ENCODE measurements at regions not wholly inside any gene's neighbourhood (a gene's known extent, or its start where the extent isn't known, plus 50 kb on each side); places are given as distances from the start of the nearest gene placed in this dataset.
A peak's percentile ranks its signal among the peaks of the same experiment; 100 is the strongest.

DNA sequence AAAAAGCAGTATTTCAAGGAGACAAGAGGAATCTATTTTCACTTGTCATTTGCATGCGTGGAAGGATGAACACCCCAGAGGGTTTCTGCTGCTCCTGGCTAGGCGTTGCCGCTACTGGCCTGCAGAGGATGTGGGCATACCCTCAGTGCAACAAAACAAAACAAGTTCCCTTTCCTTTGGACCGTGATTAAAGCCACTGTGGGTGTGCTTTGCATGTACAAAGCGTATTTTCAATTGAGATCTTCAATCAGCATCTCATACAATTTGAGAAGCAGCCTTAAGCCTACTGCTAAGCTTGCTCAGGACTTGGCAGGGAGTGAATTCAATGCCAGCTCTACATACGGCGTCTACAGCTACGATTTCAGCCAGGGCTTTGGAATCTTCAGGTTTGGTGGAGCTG lies 298.4 kb downstream of the LPIN1 start:
- peak; percentile 21 for DNase-seq
- Mint-ChIP-seq H3K4me3 (no peak overlapping the region), H3K36me3 (no peaks in the 10 kb centered on the region), H3K9me3 (peaks cover 4% of the 10 kb centered on the region), H3K27ac (no peak overlapping the region), H3K27me3 (no peaks in the 10 kb centered on the region), H3K4me1 (ENCODE audit: low read depth) (peaks cover 41% of the 10 kb centered on the region)
- intact Hi-C loops (cut with micrococcal nuclease), result no loop called here
- ChIA-PET CTCF (no interaction called here), POLR2A (no interaction called here)

DNA sequence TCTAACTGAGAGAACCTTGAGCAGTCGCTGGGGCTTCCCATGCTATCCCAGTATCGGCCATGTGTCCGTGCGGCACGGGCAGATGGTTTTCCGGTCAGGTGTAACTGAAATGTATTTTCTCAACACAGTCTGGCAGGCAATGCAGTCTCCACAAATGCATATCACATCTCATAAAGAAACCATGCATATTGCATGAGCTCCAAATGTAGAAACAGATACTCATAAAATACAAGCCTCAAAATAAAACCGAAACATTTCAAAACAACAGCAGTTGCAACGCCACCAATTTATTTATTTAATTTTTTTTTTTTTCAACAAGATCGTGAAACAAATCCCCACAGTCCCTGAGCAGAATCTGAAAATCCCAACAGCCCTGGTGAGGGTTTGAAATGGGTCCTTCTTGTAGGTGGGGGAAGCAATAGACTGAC lies 299.4 kb downstream of the LPIN1 start:
- CTCF ChIA-PET, result no interaction called here
- no peak overlapping the region for H3K27ac Mint-ChIP-seq
- H3K4me3 Mint-ChIP-seq, result no peak overlapping the region
- peaks cover 4% of the 10 kb centered on the region for H3K9me3 Mint-ChIP-seq
- H3K4me1 Mint-ChIP-seq (ENCODE audit: low read depth), result peaks cover 41% of the 10 kb centered on the region
- no peaks in the 10 kb centered on the region for H3K27me3 Mint-ChIP-seq
- DNase-seq, result no peak
- H3K36me3 Mint-ChIP-seq, result no peaks in the 10 kb centered on the region
- POLR2A ChIA-PET, result no interaction called here
- intact Hi-C loops (cut with micrococcal nuclease), result no loop called here

DNA sequence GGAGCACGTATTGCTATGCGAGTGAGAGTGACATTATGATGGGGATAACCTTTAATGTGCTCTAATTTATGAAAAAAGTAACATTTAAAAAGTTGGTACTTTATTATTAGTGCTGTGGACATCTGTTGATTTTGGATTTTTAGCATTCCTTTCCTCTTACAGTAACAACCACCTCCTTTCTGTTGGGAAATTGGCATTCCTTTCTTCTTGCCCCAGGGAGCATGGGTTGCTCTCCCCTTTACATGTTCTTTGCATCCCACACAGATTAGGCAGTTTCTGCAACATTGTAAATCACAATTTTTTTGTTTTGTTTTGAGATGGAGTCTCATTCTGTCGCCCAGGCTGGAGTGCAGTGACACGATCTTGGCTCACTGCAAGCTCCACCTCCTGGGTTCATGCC lies 300.2 kb downstream of the LPIN1 start:
- ChIA-PET POLR2A (no interaction called here), CTCF (no interaction called here)
- no peaks in the 10 kb centered on the region for H3K36me3 Mint-ChIP-seq
- intact Hi-C loops (cut with micrococcal nuclease), result no loop called here
- no peak overlapping the region for H3K27ac Mint-ChIP-seq
- H3K9me3 Mint-ChIP-seq, result peaks cover under 1% of the 10 kb centered on the region
- DNase-seq, result no peak
- no peak overlapping the region for H3K4me3 Mint-ChIP-seq
- no peaks in the 10 kb centered on the region for H3K27me3 Mint-ChIP-seq
- peaks cover 41% of the 10 kb centered on the region for H3K4me1 Mint-ChIP-seq (ENCODE audit: low read depth)

DNA sequence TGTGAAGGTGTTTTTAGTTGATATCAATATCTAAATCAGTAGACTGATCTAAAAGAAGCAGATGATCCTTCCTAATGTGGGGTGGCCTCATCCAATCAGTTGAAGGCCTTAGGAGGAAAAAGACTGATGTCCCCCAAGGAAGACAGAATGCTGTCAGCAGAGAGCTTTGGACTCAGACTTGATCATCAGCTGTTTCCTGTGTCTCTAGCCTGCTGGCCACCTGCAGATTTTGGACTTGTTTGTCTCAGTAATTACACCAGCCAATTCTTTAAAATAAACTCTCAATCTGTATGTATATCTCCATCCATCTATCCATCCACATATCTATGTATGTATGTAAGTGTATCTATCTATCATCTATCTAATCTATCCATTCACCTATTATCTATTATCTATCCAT lies 301.3 kb downstream of the LPIN1 start:
- Mint-ChIP-seq H3K4me3 (no peak overlapping the region), H3K27me3 (no peaks in the 10 kb centered on the region), H3K9me3 (no peaks in the 10 kb centered on the region), H3K4me1 (ENCODE audit: low read depth) (peaks cover 38% of the 10 kb centered on the region), H3K36me3 (no peaks in the 10 kb centered on the region), H3K27ac (no peak overlapping the region)
- ChIA-PET POLR2A (no interaction called here), CTCF (interaction anchor here (0.9 kb wide), 1 partner anchor 214 kb away, joined by 4 read pairs; no protein-coding TSS in a partner anchor)
- no peak for DNase-seq
- intact Hi-C loops (cut with micrococcal nuclease), result no loop called here

DNA sequence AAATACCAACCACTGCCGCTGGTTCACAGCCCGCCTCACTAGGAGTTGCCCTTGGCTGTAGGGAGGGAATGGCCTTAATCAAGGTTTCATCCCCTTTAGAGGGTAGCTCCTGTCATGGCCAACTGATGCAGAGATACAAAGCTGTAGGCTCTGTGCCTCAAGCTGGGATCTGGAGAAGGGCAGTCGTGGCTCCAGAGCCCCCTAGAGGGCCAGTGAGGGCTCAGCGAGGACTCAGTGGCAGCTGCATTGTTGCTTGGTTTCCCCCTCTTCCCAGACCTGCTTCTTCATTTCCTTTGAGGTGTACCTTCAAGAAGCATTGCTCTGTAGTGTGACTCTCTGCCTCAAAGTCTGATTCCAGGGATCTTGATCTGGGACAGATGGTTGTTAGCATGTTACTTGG lies 302.1 kb downstream of the LPIN1 start:
- POLR2A ChIA-PET, result no interaction called here
- no peaks in the 10 kb centered on the region for H3K9me3 Mint-ChIP-seq

GRCh38 chr2:12050396-12050795 lies 304.0 kb downstream of the LPIN1 start:
- CTCF ChIA-PET, result no interaction called here
- no peaks in the 10 kb centered on the region for H3K36me3 Mint-ChIP-seq
- H3K4me1 Mint-ChIP-seq (ENCODE audit: low read depth), result peaks cover 12% of the 10 kb centered on the region
- DNase-seq, result no peak
- H3K9me3 Mint-ChIP-seq, result no peaks in the 10 kb centered on the region
- intact Hi-C loops (cut with micrococcal nuclease), result no loop called here
- no peak overlapping the region for H3K4me3 Mint-ChIP-seq
- POLR2A ChIA-PET, result no interaction called here
- H3K27ac Mint-ChIP-seq, result no peak overlapping the region
- no peaks in the 10 kb centered on the region for H3K27me3 Mint-ChIP-seq

More for the DNA sequence above, 302.1 kb downstream of the LPIN1 start:
- no peak for DNase-seq
- peaks cover 30% of the 10 kb centered on the region for H3K4me1 Mint-ChIP-seq (ENCODE audit: low read depth)
- H3K27me3 Mint-ChIP-seq, result no peaks in the 10 kb centered on the region
- no peak overlapping the region for H3K27ac Mint-ChIP-seq
- CTCF ChIA-PET, result interaction anchor here (0.9 to 1.4 kb wide), 2 partner anchors 14 to 215 kb away, joined by 3 to 4 read pairs; no protein-coding TSS in a partner anchor
- intact Hi-C loops (cut with micrococcal nuclease), result no loop called here
- no peak overlapping the region for H3K4me3 Mint-ChIP-seq
- H3K36me3 Mint-ChIP-seq, result no peaks in the 10 kb centered on the region

GRCh38 chr2:12051831-12052230 lies 305.4 kb downstream of the LPIN1 start:
- intact Hi-C loops (cut with micrococcal nuclease), result no loop called here
- CTCF ChIA-PET, result no interaction called here

GRCh38 chr2:12052796-12053195 lies 306.4 kb downstream of the LPIN1 start:
- H3K4me1 Mint-ChIP-seq (ENCODE audit: low read depth), result no peaks in the 10 kb centered on the region
- intact Hi-C loops (cut with micrococcal nuclease), result no loop called here
- H3K27ac Mint-ChIP-seq, result no peak overlapping the region
- CTCF ChIA-PET, result no interaction called here
- no peak overlapping the region for H3K4me3 Mint-ChIP-seq
- H3K9me3 Mint-ChIP-seq, result no peaks in the 10 kb centered on the region
- no peaks in the 10 kb centered on the region for H3K36me3 Mint-ChIP-seq
- no peak for DNase-seq
- H3K27me3 Mint-ChIP-seq, result peaks cover under 1% of the 10 kb centered on the region
- POLR2A ChIA-PET, result no interaction called here

More at GRCh38 chr2:12051831-12052230, 305.4 kb downstream of the LPIN1 start:
- no peaks in the 10 kb centered on the region for H3K36me3 Mint-ChIP-seq
- H3K9me3 Mint-ChIP-seq, result no peaks in the 10 kb centered on the region
- POLR2A ChIA-PET, result no interaction called here
- H3K4me1 Mint-ChIP-seq (ENCODE audit: low read depth), result no peaks in the 10 kb centered on the region
- no peaks in the 10 kb centered on the region for H3K27me3 Mint-ChIP-seq
- DNase-seq, result no peak
- H3K4me3 Mint-ChIP-seq, result no peak overlapping the region
- H3K27ac Mint-ChIP-seq, result no peak overlapping the region

- H3K4me3 Mint-ChIP-seq, result no peak overlapping the region
- H3K27ac Mint-ChIP-seq, result no peak overlapping the region
- ChIA-PET CTCF (interaction anchor here (0.5 kb wide), 1 partner anchor 9 kb away, joined by 3 read pairs; no protein-coding TSS in a partner anchor), POLR2A (interaction anchor here (0.6 kb wide), 1 partner anchor 350 kb away, joined by 3 read pairs; no protein-coding TSS in a partner anchor)
- intact Hi-C loops (cut with micrococcal nuclease), result no loop called here
- peaks cover 1% of the 10 kb centered on the region for H3K27me3 Mint-ChIP-seq
- no peaks in the 10 kb centered on the region for H3K9me3 Mint-ChIP-seq
- no peak for DNase-seq
- peaks cover 8% of the 10 kb centered on the region for H3K4me1 Mint-ChIP-seq (ENCODE audit: low read depth)
- no peaks in the 10 kb centered on the region for H3K36me3 Mint-ChIP-seq
These were observed 308.7 kb downstream of the LPIN1 start for GRCh38 chr2:12054956-12055618.

DNA sequence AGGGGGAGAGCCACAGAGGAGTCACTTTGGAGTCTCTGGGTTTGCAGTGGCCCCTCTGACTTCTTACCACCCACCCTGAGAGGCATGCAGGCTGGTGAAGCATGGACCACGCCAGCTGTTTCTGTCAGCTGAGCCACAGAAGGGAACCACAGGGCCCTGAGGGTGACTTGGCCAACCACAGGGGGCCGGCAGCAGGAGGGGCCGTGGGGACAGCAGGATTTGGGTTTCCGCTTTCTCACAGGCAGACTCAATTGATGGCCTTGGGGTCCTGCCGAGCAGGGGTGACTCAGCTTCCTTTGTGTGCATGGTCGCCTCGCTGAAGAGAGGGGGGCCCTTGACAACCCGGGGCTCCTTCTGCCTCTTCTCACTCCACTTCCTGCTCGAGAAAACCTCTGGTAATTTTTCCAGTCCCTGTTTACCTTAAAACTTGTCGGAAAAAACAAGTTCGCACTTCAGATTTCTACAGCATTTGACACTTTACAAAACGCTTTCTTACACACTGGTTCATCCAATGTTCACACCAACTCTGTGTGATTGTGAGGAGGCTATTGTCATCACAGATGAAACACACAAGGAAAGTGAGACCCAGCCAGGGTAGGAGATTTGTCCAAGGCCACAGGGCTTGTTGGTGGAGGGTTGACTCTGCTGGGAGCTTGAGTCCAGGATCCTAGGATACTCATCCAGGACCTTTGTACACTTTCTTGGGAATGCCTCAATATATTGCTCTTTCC lies 311.2 kb downstream of the LPIN1 start:
- H3K4me3 Mint-ChIP-seq, result no peak overlapping the region
- no peaks in the 10 kb centered on the region for H3K9me3 Mint-ChIP-seq
- peaks cover 1% of the 10 kb centered on the region for H3K27me3 Mint-ChIP-seq
- peak; percentile 14 for DNase-seq
- H3K27ac Mint-ChIP-seq, result no peak overlapping the region
- intact Hi-C loops (cut with micrococcal nuclease), result no loop called here
- CTCF ChIA-PET, result no interaction called here
- H3K36me3 Mint-ChIP-seq, result no peaks in the 10 kb centered on the region
- POLR2A ChIA-PET, result no interaction called here
- H3K4me1 Mint-ChIP-seq (ENCODE audit: low read depth), result peaks cover 9% of the 10 kb centered on the region

DNA sequence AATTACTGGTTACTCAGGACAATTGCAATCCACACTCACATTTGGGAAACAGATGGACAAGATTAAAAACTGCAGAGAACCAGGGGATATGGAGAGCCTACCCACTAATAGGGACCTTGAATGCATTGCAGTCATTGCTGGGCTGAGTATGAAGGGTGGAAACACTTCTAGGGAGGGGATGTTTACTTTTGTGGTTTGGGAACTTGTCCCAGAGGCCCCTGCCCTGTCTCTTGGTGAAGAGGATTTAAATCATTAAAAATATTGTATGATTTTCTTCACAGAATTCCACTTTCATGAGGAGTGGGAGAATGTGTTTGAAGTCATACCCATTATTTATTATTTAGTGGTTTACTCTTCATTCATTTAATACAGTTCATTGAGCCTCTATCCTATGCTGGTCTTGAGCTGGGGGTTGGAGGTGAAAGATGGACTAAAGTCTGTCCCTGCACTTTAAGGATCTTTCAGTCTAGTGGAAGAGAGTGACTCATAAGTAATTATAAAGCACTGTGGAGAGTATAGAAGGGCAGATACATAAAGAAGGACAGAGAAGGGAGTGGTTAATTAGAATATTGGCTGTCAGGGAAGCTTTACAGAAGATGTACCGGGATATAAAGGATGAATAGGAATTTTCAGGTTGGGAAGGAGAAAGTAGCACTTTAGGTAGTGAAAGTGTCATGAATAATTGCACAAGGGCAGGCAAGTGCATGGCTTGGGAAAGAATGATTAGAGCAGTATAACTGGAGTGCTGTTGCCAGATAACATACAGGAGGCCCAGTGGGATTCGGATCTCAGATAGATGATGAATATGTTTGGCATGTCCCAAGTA lies 313.4 kb downstream of the LPIN1 start:
- ChIA-PET CTCF (no interaction called here), POLR2A (no interaction called here)
- Mint-ChIP-seq H3K4me1 (ENCODE audit: low read depth) (peaks cover 9% of the 10 kb centered on the region), H3K36me3 (no peaks in the 10 kb centered on the region), H3K27me3 (peaks cover 1% of the 10 kb centered on the region), H3K27ac (no peak overlapping the region), H3K9me3 (no peaks in the 10 kb centered on the region), H3K4me3 (no peak overlapping the region)
- intact Hi-C loops (cut with micrococcal nuclease), result no loop called here
- DNase-seq, result no peak

- POLR2A ChIA-PET, result no interaction called here
- intact Hi-C loops (cut with micrococcal nuclease), result no loop called here
- peaks cover 1% of the 10 kb centered on the region for H3K27me3 Mint-ChIP-seq
These were observed 314.5 kb downstream of the LPIN1 start for GRCh38 chr2:12060886-12061285.

More at GRCh38 chr2:12060886-12061285, 314.5 kb downstream of the LPIN1 start:
- no peaks in the 10 kb centered on the region for H3K9me3 Mint-ChIP-seq
- no peaks in the 10 kb centered on the region for H3K36me3 Mint-ChIP-seq
- H3K4me3 Mint-ChIP-seq, result no peak overlapping the region
- no peak overlapping the region for H3K27ac Mint-ChIP-seq
- peaks cover 9% of the 10 kb centered on the region for H3K4me1 Mint-ChIP-seq (ENCODE audit: low read depth)
- no peak for DNase-seq
- CTCF ChIA-PET, result no interaction called here

Data from activated CD4-positive, alpha-beta memory T cell treated with anti-CD3 and anti-CD28 coated beads for 36 hours (primary cell).